ENCODE measurements at regions not wholly inside any gene's neighbourhood (a gene's known extent, or its start where the extent isn't known, plus 50 kb on each side); places are given as distances from the start of the nearest gene placed in this dataset.

GRCh38 chr16:65219786-65220185 lies 97.9 kb upstream of the CDH11 start:
- no peak for TF ChIP-seq CTCF (conservative IDR thresholded peaks at IDR 0.05 in 1 of 2, IDR thresholded peaks at IDR 0.05 in 1 of 2; ENCODE audit: low read depth in 1 of 2, low read length in 2 of 2)
- no peak for TF ChIP-seq EZH2 (IDR thresholded peaks at IDR 0.05; ENCODE audit: low read length, missing control alignments)
